ENCODE measurements at regions not wholly inside any gene's neighbourhood (a gene's known extent, or its start where the extent isn't known, plus 50 kb on each side); places are given as distances from the start of the nearest gene placed in this dataset.

GRCh38 chr12:13597837-13598236 is 383.6 kb downstream of the GRIN2B start:
- 40% methylated on average over 2 of the region's 2 CpGs for WGBS (ENCODE audit: missing lambda C conversion rate)
- ATAC-seq = no peak
- POLR2A ChIA-PET = no interaction called here

GRCh38 chr12:13597166-13597565 is 384.2 kb downstream of the GRIN2B start:
- ATAC-seq = no peak
- TF ChIP-seq JUN (IDR thresholded peaks at IDR 0.05) = no peak
- TF ChIP-seq PHF8 (IDR thresholded peaks at IDR 0.05; ENCODE audit: borderline replicate concordance, low read depth) = no peak
- TF ChIP-seq HOXB13 (CRISPR knock-in tag; IDR thresholded peaks at IDR 0.05; ENCODE audit: low read depth) = no peak
- TF ChIP-seq RAD21 (conservative IDR thresholded peaks at IDR 0.05 in 1 of 2, IDR thresholded peaks at IDR 0.05 in 1 of 2) = no peak
- Histone ChIP-seq H3K4me1 (no peaks in the 10 kb centered on the region), H3K9me3 (no peaks in the 10 kb centered on the region), H3K4me3 (no peak overlapping the region), H3K4me2 (no peak overlapping the region), H3K27ac (no peak overlapping the region)
- ChIA-PET POLR2A (no interaction called here), CTCF (interaction anchor here (0.6 kb wide), 1 partner anchor 1343 kb away, joined by 3 read pairs; no protein-coding TSS in a partner anchor)
- no peak for FAIRE-seq
- no peak for DNase-seq (ENCODE audit: low read depth in 1 of 2, low spot score in 1 of 2)
- 75% methylated on average over 4 of the region's 4 CpGs for WGBS (ENCODE audit: missing lambda C conversion rate)

More at GRCh38 chr12:13597837-13598236, 383.6 kb downstream of the GRIN2B start:
- no peaks in the 10 kb centered on the region for H3K4me1 ChIP-seq
- DNase-seq (ENCODE audit: low read depth in 1 of 2, low spot score in 1 of 2) (no peak), FAIRE-seq (no peak)
- H3K4me2 ChIP-seq = no peak overlapping the region
- no peak overlapping the region for H3K4me3 ChIP-seq
- H3K9me3 ChIP-seq = no peaks in the 10 kb centered on the region
- no peak overlapping the region for H3K27ac ChIP-seq
- CTCF ChIA-PET = no interaction called here
- TF ChIP-seq HDAC2 (IDR thresholded peaks at IDR 0.05) = no peak
- no peak for TF ChIP-seq NPAS2 (CRISPR knock-in tag; IDR thresholded peaks at IDR 0.05; ENCODE audit: borderline replicate concordance)
- TF ChIP-seq RAD21 (conservative IDR thresholded peaks at IDR 0.05 in 1 of 2, IDR thresholded peaks at IDR 0.05 in 1 of 2) = no peak
- TF ChIP-seq TP53 (CRISPR knock-in tag; IDR thresholded peaks at IDR 0.05) = no peak
- no peak for TF ChIP-seq NFE2L2 (conservative IDR thresholded peaks at IDR 0.05; ENCODE audit: low read length)
- no peak for TF ChIP-seq ZFP36 (IDR thresholded peaks at IDR 0.05; ENCODE audit: borderline replicate concordance, partially characterized antibody)
- no peak for TF ChIP-seq HOXB13 (CRISPR knock-in tag; IDR thresholded peaks at IDR 0.05; ENCODE audit: low read depth)
- TF ChIP-seq JUNB (IDR thresholded peaks at IDR 0.05) = no peak

GRCh38 chr12:13596714-13597113 is 384.7 kb downstream of the GRIN2B start:
- no peak overlapping the region for H3K4me2 ChIP-seq
- H3K9me3 ChIP-seq = no peaks in the 10 kb centered on the region
- ChIA-PET CTCF (interaction anchor here (0.6 kb wide), 1 partner anchor 1343 kb away, joined by 3 read pairs; no protein-coding TSS in a partner anchor), POLR2A (interaction anchor here (0.6 kb wide), 1 partner anchor 17 kb away, joined by 3 read pairs; no protein-coding TSS in a partner anchor)
- ATAC-seq (no peak; a peak in 1 of 6 replicates), FAIRE-seq (no peak), DNase-seq (ENCODE audit: low read depth in 1 of 2, low spot score in 1 of 2) (no peak)
- TF ChIP-seq HDAC2 (IDR thresholded peaks at IDR 0.05) (no peak), RAD21 (conservative IDR thresholded peaks at IDR 0.05 in 1 of 2, IDR thresholded peaks at IDR 0.05 in 1 of 2) (no peak), CHD2 (IDR thresholded peaks at IDR 0.05; ENCODE audit: low read length, partially characterized antibody) (no peak), USF2 (IDR thresholded peaks at IDR 0.05) (no peak), SREBF2 (IDR thresholded peaks at IDR 0.05) (no peak), POLR2A (IDR thresholded peaks at IDR 0.05; ENCODE audit: low read length) (no peak), REST (IDR thresholded peaks at IDR 0.05) (no peak), GATA3 (IDR thresholded peaks at IDR 0.05; ENCODE audit: borderline replicate concordance) (no peak)
- H3K4me1 ChIP-seq = no peaks in the 10 kb centered on the region
- H3K4me3 ChIP-seq = no peak overlapping the region
- no peak overlapping the region for H3K27ac ChIP-seq
- WGBS (ENCODE audit: missing lambda C conversion rate) = 52% methylated on average over 1 of the region's 1 CpG

Data from A549 (cell line).